HEK293T (cell line): ENCODE measurements at regions not wholly inside any gene's neighbourhood (a gene's known extent, or its start where the extent isn't known, plus 50 kb on each side); places are given as distances from the start of the nearest gene placed in this dataset.

Experiments
- CTCF ChIA-PET: fragments of 350-600 bp; formaldehyde crosslinking; extraction: SDS; loops from one replicate; lab custom pipeline; 2021; ENCODE audit warnings: antibody characterized with exemption, inconsistent platforms; lab: Yijun Ruan, JAX
- POLR2A ChIA-PET: fragments of 350-600 bp; formaldehyde crosslinking; extraction: SDS; loops from one replicate; lab custom pipeline; 2020; ENCODE audit warnings: antibody characterized with exemption, inconsistent platforms; lab: Yijun Ruan, JAX
- DNase-seq: peaks from one replicate; pipeline ENCODE4 v3.0.0; 2012; ENCODE audit warnings: mixed read lengths; ENCODE audit errors: extremely low spot score
- ARNT ChIP-seq: fragments of 450-650 bp; IDR thresholded peaks from 2 replicates; pipeline ENCODE4 v1.6.1; 2017; ENCODE audit warnings: mild to moderate bottlenecking
- BHLHE40 ChIP-seq: fragments of 450-650 bp; IDR thresholded peaks from 2 replicates; pipeline ENCODE4 v1.6.1; 2016; ENCODE audit warnings: mild to moderate bottlenecking, moderate library complexity, borderline replicate concordance
- CTBP1 ChIP-seq: fragments of 450-650 bp; IDR thresholded peaks from 2 replicates; pipeline ENCODE4 v1.6.1; 2016; ENCODE audit warnings: borderline replicate concordance
- ELF4 ChIP-seq: fragments of 450-650 bp; IDR thresholded peaks from 2 replicates; pipeline ENCODE4 v1.6.1; 2017; ENCODE audit warnings: antibody characterized with exemption
- FOXA1 ChIP-seq: fragments of 450-650 bp; IDR thresholded peaks from 2 replicates; pipeline ENCODE4 v1.6.1; 2016; ENCODE audit warnings: mild to moderate bottlenecking
- FOXK2 ChIP-seq: fragments of 450-650 bp; IDR thresholded peaks from 2 replicates; pipeline ENCODE4 v1.6.1; 2016; ENCODE audit warnings: mild to moderate bottlenecking
- FOXM1 ChIP-seq: fragments of 450-650 bp; IDR thresholded peaks from 2 replicates; pipeline ENCODE4 v1.6.1; 2017; ENCODE audit warnings: mild to moderate bottlenecking, borderline replicate concordance
- HDGF ChIP-seq: fragments of 450-650 bp; IDR thresholded peaks from 2 replicates; pipeline ENCODE4 v1.6.1; 2017; ENCODE audit warnings: antibody characterized with exemption, borderline replicate concordance
- L3MBTL2 ChIP-seq: fragments of 450-650 bp; conservative IDR thresholded peaks from 2 replicates; pipeline ENCODE4 v1.6.1; 2016; ENCODE audit warnings: mild to moderate bottlenecking
- LEF1 ChIP-seq: fragments of 450-650 bp; IDR thresholded peaks from 2 replicates; pipeline ENCODE4 v1.6.1; 2017; ENCODE audit warnings: mild to moderate bottlenecking, borderline replicate concordance
- NFRKB ChIP-seq: fragments of 450-650 bp; IDR thresholded peaks from 2 replicates; pipeline ENCODE4 v1.6.1; 2016; ENCODE audit warnings: mild to moderate bottlenecking, moderate library complexity
- PKNOX1 ChIP-seq: fragments of 450-650 bp; IDR thresholded peaks from 2 replicates; pipeline ENCODE4 v1.6.1; 2016
- SP1 ChIP-seq: fragments of 450-650 bp; IDR thresholded peaks from 2 replicates; pipeline ENCODE4 v1.6.1; 2017
- SUZ12 ChIP-seq: fragments of 450-650 bp; IDR thresholded peaks from 2 replicates; pipeline ENCODE4 v1.6.1; 2016; ENCODE audit warnings: mild to moderate bottlenecking
- TARDBP ChIP-seq: fragments of 450-650 bp; IDR thresholded peaks from 2 replicates; pipeline ENCODE4 v1.6.1; 2016
- ZNF384 ChIP-seq: fragments of 450-650 bp; IDR thresholded peaks from 2 replicates; pipeline ENCODE4 v1.6.1; 2016

GRCh38 chr1:173426057-173426456 lies 51.1 kb upstream of the PRDX6 start:
- ChIA-PET POLR2A (interaction anchor here (1.8 kb wide), 1 partner anchor 289 kb away, joined by 7 read pairs; the partner anchor contains the start of gene KLHL20), CTCF (no interaction called here)
- no peak for DNase-seq
- TF ChIP-seq HDGF (no peak), PKNOX1 (no peak), BHLHE40 (no peak), ELF4 (no peak), SP1 (no peak), LEF1 (no peak), ZNF384 (no peak), L3MBTL2 (no peak)

GRCh38 chr1:173427146-173428054 lies 49.7 kb upstream of the PRDX6 start:
- no peak for DNase-seq
- TF ChIP-seq SUZ12 (no peak), CTBP1 (no peak), TARDBP (no peak), SP1 (no peak), FOXK2 (no peak), BHLHE40 (no peak), LEF1 (no peak), ARNT (no peak), ELF4 (no peak), FOXM1 (no peak), ZNF384 (no peak), L3MBTL2 (no peak), NFRKB (no peak), PKNOX1 (no peak), FOXA1 (no peak), HDGF (no peak)
- ChIA-PET POLR2A (no interaction called here), CTCF (no interaction called here)
